Suppressor macrophage (primary cell): ENCODE measurements at regions not wholly inside any gene's neighbourhood (a gene's known extent, or its start where the extent isn't known, plus 50 kb on each side); places are given as distances from the start of the nearest gene placed in this dataset.
"Not testable (repeated sequence)": the region's sequence is repeated elsewhere in the genome, so short reads cannot be mapped to it uniquely, and the experiment has no call there.

Experiments
- DNase-seq, 4 experiments: peaks; one replicate each; pipeline ENCODE4 v3.0.0-alpha.2; 2020 to 2022

GRCh38 chr16:16448423-16448822 lies 69.5 kb downstream of the NPIPA7 start:
- DNase-seq, result not testable (repeated sequence)

- not testable (repeated sequence) for DNase-seq
Measured at GRCh38 chr16:16449712-16450237, 70.8 kb downstream of the NPIPA7 start.

DNA sequence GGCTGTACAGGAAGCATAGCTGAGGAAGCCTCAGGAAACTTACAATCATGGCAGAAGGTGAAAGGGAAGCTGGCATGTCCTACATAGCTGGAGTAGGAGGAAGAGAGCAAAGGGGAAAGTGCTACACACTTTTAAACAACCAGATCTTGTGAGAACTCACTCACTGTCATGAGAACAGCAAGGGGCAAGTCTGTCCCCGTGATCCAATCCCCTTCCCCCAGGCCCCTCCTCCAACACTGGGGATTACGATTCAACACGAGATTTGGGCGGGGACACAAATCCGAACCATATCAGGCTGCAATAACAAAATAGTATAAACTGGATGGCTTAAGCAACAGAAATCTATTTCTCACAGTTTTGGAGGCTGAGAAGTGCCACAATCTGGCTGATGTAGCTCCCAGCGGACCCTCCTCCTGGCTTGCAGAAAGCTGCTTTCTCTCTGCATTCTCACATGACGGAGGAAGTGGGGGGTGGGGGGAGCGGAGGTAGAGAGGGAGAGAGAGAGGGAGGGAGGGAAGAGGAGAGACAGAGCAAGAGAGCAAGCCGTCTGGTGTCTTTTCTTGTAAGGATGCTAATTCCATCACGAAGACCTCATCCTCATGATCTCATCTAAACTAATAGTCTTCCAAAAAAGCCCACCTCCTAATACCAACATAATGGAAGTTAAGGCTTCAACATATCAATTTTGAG lies 72.9 kb downstream of the NPIPA7 start:
- not testable (repeated sequence) for DNase-seq

DNA sequence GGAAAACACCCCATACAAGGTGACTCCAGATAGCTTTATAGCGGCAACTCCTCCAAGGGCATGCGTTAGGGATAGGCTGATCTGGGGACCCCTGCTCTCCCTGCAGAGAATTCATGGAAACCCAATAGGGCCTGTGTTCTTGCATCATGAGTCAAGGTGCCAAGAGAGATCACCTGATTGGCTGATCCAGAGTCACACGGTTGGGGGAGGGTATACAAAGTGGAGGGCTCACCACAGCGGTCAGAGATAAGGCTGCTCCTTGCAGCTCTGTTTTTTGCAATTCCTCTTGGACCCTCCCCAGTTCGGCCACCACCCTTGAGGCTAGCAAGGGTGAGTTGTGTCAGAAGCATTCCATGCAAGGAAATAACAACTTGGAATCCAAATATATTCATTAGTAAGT lies 79.6 kb downstream of the NPIPA7 start:
- not testable (repeated sequence) for DNase-seq

DNA sequence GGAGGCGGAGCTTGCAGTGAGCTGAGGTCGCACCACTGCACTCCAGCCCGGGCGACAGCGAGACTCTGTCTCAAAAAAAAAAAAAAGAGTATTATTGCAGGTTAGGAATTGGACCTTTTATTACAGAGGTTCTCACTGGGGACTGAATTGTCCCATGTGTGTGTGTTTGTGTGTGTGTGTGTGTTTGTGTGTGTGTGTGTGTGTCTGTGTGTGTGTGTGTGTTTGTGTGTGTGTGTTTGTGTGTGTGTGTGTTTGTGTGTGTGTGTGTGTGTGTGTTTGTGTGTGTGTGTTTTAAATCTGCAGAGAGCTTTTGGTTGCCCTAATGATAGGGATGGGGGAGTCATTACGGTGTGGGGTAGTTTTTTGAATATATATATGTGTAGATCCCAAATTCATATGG lies 84.9 kb downstream of the NPIPA7 start:
- DNase-seq, result not testable (repeated sequence)

DNA sequence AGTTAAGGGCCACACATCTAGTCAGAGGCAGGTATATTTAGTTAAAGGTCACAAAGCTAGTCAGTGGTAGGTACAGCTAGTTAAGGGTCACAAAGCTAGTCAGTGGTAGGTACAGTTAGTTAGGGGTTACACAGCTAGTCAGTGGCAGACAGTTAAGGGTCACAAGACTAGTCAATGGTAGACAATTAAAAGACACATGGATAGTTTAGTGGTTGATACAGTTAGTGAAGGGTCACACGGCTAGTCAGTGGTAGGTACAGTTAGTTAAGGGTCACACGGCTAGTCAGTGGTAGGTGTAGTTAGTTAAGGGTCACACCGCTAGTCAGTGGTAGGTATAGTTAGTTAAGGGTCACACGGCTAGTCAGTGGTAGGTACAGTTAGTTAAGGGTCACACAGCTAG lies 110.0 kb downstream of the NPIPA7 start:
- DNase-seq, result not testable (repeated sequence)

GRCh38 chr16:16489466-16489865 lies 110.5 kb downstream of the NPIPA7 start:
- DNase-seq, result not testable (repeated sequence)

- DNase-seq, result not testable (repeated sequence)
Measured at GRCh38 chr16:16494114-16494513, 115.2 kb downstream of the NPIPA7 start.

DNA sequence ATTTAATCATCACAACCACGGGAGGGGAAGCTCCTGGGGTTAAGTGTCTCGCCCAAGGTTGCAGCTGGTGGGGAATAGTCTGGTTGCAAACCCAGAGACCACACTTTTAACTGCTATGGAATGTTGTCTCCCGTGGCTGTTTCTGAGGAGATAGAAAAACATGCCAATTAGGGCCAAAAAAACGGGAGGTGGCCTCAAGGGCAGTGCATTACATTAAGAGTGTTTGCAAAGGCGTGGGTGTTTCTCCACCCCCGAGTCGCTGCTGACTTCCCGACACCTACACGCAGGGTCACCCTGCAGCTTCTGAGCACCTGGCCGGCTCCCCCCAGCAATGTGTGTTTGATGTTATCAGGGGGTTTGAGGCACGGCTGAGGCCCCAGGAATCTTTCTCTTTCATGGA lies 116.1 kb downstream of the NPIPA7 start:
- DNase-seq, result not testable (repeated sequence)

DNA sequence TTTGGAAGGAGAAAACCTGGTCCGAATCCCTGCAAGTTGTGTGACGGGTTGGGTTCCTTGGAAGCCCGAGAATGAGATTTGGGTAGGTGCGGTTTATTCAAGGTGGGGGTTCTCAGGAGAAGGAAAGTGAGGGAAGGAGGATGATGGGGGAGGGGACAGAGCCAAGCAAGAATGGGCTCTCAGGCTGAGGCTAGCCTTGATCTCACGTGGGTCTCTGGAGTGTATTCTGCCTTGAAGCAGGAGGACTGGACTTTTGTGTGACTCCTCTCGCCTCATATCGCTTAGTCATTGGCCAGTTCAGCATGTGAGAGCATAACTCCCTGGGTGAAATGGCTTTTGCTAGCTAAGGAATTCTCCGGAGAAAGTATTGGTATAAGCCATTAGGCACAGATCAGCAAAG lies 120.9 kb downstream of the NPIPA7 start:
- not testable (repeated sequence) for DNase-seq

GRCh38 chr16:16507041-16507440 lies 128.1 kb downstream of the NPIPA7 start:
- not testable (repeated sequence) for DNase-seq

GRCh38 chr16:16508344-16508743 lies 129.4 kb downstream of the NPIPA7 start:
- DNase-seq, result not testable (repeated sequence)

GRCh38 chr16:16519395-16519794 lies 140.5 kb downstream of the NPIPA7 start:
- DNase-seq, result not testable (repeated sequence)

DNA sequence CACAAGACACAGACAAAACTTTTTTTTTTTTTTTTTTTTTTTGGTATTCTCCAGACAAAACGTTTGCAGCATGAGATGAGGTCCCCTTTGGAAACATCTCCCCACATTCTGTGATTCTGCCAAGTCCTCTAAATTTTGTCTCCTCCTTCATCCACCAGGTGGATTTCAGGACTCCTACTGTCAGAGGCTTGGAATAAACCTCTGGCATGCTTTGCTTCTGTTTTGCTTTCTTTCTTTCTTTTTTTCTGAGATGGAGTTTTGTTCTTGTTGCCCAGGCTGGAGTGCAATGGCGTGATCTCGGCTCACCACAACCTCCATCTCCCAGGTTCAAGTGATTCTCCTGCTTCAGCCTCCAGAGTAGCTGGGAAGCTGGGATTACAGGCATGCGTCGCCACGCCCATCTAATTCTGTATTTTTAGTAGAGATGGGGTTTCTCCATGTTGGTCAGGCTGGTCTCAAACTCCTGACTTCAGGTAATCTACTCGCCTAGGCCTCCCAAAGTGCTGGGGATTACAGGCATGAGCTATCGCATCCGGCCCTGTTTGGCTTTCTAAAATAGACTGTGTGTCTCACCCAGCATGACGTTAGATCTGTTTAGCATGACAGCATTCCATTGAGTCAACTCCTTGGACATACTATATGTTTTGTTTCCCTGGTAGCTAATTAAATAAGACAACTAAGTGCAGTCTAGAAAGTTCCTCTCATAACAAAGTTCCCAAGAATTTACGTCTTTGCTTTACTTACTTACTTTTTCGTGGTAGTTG lies 142.5 kb downstream of the NPIPA7 start:
- not testable (repeated sequence) for DNase-seq

DNA sequence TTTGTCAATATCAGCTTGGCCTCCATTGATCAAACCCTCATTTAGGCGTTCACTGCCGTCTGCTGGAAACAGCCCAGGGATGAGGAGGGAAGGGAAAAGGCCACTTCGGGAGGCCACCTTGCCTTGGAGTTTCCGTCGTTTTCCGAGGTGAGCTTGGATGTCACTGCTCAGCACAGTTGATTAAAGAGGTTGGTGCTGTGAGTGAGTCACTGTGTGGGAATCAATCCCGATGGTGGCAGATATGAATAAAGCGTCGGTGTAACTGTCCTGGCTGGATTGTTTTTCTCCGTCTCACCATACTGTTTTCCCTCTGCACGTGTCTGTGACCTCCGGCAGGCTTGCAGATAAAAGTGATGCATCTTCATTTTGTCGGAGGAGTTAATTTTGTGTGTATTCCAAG lies 148.1 kb downstream of the NPIPA7 start:
- DNase-seq, result not testable (repeated sequence)

- not testable (repeated sequence) for DNase-seq
Measured at GRCh38 chr16:16530744-16531143, 151.8 kb downstream of the NPIPA7 start.

DNA sequence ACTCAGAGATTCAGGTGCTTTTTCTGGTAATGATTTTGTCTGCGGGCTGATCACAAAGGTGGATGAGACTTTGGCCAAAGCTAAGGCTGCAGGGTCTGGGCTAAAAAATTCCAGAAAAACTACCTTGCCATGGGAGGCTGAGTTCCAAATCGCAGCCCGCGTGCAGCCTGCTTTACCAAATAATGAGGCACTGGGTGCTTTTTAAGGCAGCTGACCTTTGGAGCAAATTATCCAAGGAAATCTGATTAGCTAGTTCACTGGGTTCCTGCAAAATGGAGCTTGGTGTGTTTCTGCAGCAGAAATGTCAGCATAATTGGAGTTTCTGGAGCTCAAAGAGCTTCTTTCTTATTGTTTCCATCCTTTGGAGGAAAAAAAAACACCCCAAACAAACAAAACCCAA lies 156.6 kb downstream of the NPIPA7 start:
- not testable (repeated sequence) for DNase-seq

GRCh38 chr16:16536151-16536550 lies 157.2 kb downstream of the NPIPA7 start:
- not testable (repeated sequence) for DNase-seq

DNA sequence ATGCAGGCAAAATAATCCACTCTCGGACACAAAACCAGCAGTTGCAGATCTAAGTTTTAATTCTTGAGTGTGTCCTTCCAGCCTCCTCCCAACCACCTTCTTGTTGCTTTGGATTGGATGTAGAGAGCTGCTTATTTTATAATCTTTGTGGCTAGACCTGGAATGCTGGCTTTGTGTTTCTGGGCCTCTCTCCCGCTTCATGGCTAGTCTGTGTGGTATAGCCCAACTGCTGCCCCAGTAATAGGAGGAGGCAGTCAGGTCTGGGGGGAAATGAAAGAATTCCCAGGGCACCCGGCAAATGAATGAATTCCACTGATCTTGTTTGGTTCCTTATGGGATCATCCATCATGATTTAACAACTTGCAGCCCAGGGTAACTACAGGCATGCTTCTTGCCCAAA lies 170.8 kb downstream of the NPIPA7 start:
- not testable (repeated sequence) for DNase-seq

GRCh38 chr16:16550824-16551223 lies 171.9 kb downstream of the NPIPA7 start:
- DNase-seq, result not testable (repeated sequence)

DNA sequence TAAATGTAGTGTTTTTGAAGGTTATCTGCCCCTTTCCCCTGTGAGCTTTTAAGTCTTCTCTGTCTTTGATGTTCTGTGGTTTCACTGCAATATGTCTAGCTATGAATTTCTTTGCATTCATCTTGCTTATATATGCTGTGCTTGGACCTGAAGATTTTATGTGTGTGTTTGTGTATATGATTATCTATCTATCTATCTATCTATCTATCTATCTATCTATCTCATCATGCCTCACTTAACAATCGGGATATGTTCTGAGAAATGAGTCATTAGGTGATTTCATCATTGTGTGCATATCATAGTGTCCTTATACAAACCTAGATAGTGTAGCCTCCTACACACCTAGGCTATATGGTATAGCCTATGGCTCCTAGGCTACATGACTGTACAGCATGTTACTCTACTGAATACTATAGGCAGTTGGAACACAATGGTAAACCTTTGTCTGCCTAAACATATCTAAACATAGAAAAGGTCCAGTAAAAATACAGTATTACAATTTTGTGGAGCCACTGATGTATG lies 173.9 kb downstream of the NPIPA7 start:
- DNase-seq, result not testable (repeated sequence)

DNA sequence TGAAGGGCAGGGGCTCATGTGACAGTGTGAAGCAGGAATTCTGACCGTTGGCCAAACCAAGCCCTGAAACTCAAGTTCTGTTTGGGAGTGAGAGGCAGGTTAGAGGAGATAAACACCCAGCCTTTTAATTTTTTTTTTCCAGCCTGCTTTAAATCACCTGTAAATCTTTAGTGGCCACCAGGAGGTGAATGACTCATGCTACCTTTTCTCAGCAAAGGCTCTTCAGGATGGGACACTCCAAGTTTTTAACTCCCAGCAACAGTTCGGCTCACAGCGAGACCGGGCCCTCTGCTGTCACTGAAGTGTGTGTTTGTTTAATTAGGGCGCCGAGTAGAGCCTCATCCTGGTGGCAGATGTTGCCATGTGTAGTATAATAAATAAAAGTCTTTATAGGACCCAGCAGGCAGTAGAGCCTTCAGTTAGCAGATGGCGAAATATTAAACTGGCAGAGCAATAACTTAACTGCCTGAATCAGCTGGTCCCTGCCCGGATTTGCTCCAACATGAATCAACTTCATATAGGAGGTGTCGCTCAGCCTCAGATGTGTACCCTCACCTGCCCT lies 180.3 kb downstream of the NPIPA7 start:
- DNase-seq, result not testable (repeated sequence)

- DNase-seq, result not testable (repeated sequence)
Measured at GRCh38 chr16:16561532-16561931, 182.6 kb downstream of the NPIPA7 start.
